ENCODE measurements at regions not wholly inside any gene's neighbourhood (a gene's known extent, or its start where the extent isn't known, plus 50 kb on each side); places are given as distances from the start of the nearest gene placed in this dataset.

DNA sequence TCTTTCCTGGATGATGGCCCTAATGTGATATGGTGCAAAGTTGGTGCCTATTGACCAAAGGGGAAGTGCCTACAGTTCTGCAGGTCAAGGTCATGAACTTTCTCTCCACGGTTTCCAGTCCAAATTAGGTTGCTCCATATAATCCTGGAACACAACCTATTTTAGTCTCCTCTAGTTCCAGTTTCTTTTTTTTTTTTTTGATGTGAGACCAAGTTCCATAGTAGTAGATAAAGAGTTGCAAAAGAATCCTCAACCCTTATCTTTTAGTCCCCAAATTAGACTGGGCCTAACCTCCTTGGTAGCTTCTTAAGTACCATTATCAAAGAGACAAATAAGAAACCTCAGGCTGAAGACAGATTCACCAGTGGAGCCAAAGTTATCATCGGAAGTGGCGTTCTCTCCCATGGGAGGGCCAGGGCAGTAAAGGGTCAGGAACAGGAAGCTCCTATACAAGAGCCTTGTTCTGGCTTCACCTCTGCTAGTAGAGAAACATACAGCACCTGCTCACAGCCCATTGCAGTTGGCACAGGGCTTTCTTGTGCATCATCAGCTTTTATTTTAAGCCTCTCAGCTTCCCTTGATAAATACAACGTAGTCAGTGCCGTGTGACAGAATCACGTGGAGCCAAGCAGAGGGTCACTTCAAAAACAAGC lies 132.2 kb upstream of the RREB1 start:
- no peak overlapping the region for H3K4me3 Mint-ChIP-seq
- Histone ChIP-seq H3K18ac (ENCODE audit: insufficient read length, low read depth, low read length) (no peak overlapping the region), H3K23me2 (ENCODE audit: insufficient read length, low read depth, low read length, poor library complexity, severe bottlenecking) (no peaks in the 10 kb centered on the region), H3K4me1 (ENCODE audit: insufficient read depth, low read length) (no peaks in the 10 kb centered on the region), H3K14ac (ENCODE audit: insufficient read depth, low read length) (no peak overlapping the region), H4K20me1 (ENCODE audit: control insufficient read depth, insufficient read depth, insufficient read length) (no peaks in the 10 kb centered on the region), H4K5ac (ENCODE audit: insufficient read length, low read depth, low read length) (no peak overlapping the region), H2AFZ (ENCODE audit: low read length) (no peak overlapping the region), H3K27me3 (ENCODE audit: insufficient read depth, low read length) (no peaks in the 10 kb centered on the region), H3K27ac (ENCODE audit: insufficient read length, low read depth, low read length) (no peak overlapping the region), H2BK120ac (ENCODE audit: low read depth, low read length, poor library complexity, severe bottlenecking) (no peak overlapping the region), H2BK5ac (ENCODE audit: insufficient read length, low read length) (no peak overlapping the region), H3K23ac (ENCODE audit: insufficient read length, low read depth, low read length) (no peak overlapping the region), H3K9me3 (ENCODE audit: control insufficient read depth, low read depth, low read length) (no peaks in the 10 kb centered on the region), H3K9ac (ENCODE audit: extremely low read depth, insufficient read length, low read length) (no peak overlapping the region), H2AK5ac (ENCODE audit: insufficient read length, low read length) (no peak overlapping the region), H2BK20ac (ENCODE audit: low read depth, low read length, poor library complexity, severe bottlenecking) (no peak overlapping the region), H4K8ac (replicated peaks; ENCODE audit: insufficient read length, low read depth, low read length) (no peak overlapping the region), H3K79me2 (ENCODE audit: insufficient read depth, low read length) (no peaks in the 10 kb centered on the region), H3K4ac (ENCODE audit: low read depth, low read length) (no peak overlapping the region), H3T11ph (ENCODE audit: low read length) (no peak overlapping the region), H3K56ac (ENCODE audit: insufficient read length, low read depth, low read length) (no peak overlapping the region), H3K79me1 (ENCODE audit: insufficient read depth, low read depth, low read length, poor library complexity, severe bottlenecking) (no peaks in the 10 kb centered on the region), H4K91ac (ENCODE audit: insufficient read length, low read depth, low read length) (no peak overlapping the region), H2BK15ac (ENCODE audit: low read depth, low read length) (no peak overlapping the region), H3K4me2 (ENCODE audit: insufficient read depth, insufficient read length, low read length) (no peak overlapping the region), H2BK12ac (ENCODE audit: insufficient read length, low read depth, low read length) (no peak overlapping the region)
- no CpG with 5 or more reads among the region's 6 CpGs for WGBS (ENCODE audit: extremely low coverage, insufficient read length, low lambda C conversion rate)
- no peak for DNase-seq
- no peak overlapping the region for H3K27ac Mint-ChIP-seq
- peaks cover 8 to 9% of the 10 kb centered on the region in 2 experiments for H3K4me1 Mint-ChIP-seq
- TF ChIP-seq CTCF (conservative IDR thresholded peaks at IDR 0.05) = no peak
- no peaks in the 10 kb centered on the region for H3K27me3 Mint-ChIP-seq (ENCODE audit: low read depth)
- no peaks in the 10 kb centered on the region for H3K9me3 Mint-ChIP-seq
- no peaks in the 10 kb centered on the region for H3K36me3 Mint-ChIP-seq (ENCODE audit: insufficient read depth in 1 of 3, low read depth in 3 of 3)
